Lung (tissue), 11 donors: ENCODE measurements at regions not wholly inside any gene's neighbourhood (a gene's known extent, or its start where the extent isn't known, plus 50 kb on each side); places are given as distances from the start of the nearest gene placed in this dataset.

Source experiments
- ATAC-seq: fragments of 200-7000 bp; cut with Tn5 transposase; one replicate; pipeline ENCODE4 v1.9.1; 2020; ENCODE audit warnings: moderate number of reproducible peaks; ENCODE audit not compliant: insufficient read depth, low FRiP score
- DNase-seq, 3 donors: peaks; one replicate each; pipeline ENCODE4 v3.0.0-alpha.2; 2013 to 2017
- H3K27ac ChIP-seq, 2 donors: one replicate each; pipeline ENCODE4 v1.5.1; 2013; ENCODE audit warnings: mild to moderate bottlenecking in 2 of 2, moderate library complexity in 2 of 2, control low read depth in 1 of 2, inconsistent platforms in 1 of 2, low read depth in 1 of 2, low read length in 1 of 2
- H3K27me3 ChIP-seq, 3 donors: one replicate each; pipeline ENCODE4 v1.5.1; 2013; ENCODE audit warnings: low read length in 2 of 3; ENCODE audit not compliant: control insufficient read depth in 3 of 3, insufficient read depth in 3 of 3
- H3K36me3 ChIP-seq, 4 donors: one replicate each; pipeline ENCODE4 v1.5.1; 2013; ENCODE audit warnings: low read length in 4 of 4, mild to moderate bottlenecking in 1 of 4, moderate library complexity in 1 of 4; ENCODE audit not compliant: control insufficient read depth in 4 of 4, insufficient read depth in 4 of 4
- H3K4me1 ChIP-seq, 5 donors: one replicate each; pipeline ENCODE4 v1.5.1; 2013; ENCODE audit warnings: low read length in 5 of 5, mild to moderate bottlenecking in 2 of 5, moderate library complexity in 1 of 5; ENCODE audit not compliant: control insufficient read depth in 5 of 5, insufficient read depth in 5 of 5
- H3K4me3 ChIP-seq: one replicate; pipeline ENCODE4 v1.5.1; 2013; ENCODE audit warnings: mild to moderate bottlenecking, control low read depth, moderate library complexity
- H3K9ac ChIP-seq, 2 donors: one replicate each; pipeline ENCODE4 v1.5.1; 2013; ENCODE audit warnings: low read length in 2 of 2, control low read depth in 1 of 2; ENCODE audit not compliant: insufficient read depth in 1 of 2
- H3K9me3 ChIP-seq, 4 donors: one replicate each; pipeline ENCODE4 v1.5.1; 2013; ENCODE audit warnings: low read length in 3 of 4, mild to moderate bottlenecking in 1 of 4, moderate library complexity in 1 of 4; ENCODE audit not compliant: control insufficient read depth in 4 of 4, insufficient read depth in 3 of 4
- WGBS, 2 donors: extraction: QIAGEN DNeasy Blood & Tissue Kit; methylation state at CpG; one replicate each; pipeline ENCODE4 v1.1.7; 2013; 5-methylcytosine and 5-hydroxymethylcytosine counted together
- TF ChIP-seq, protein P1 (sequence below): IDR thresholded peaks from 2 replicates; pipeline ENCODE4 v1.5.1; 2012; ENCODE audit warnings: mild to moderate bottlenecking; ENCODE audit errors: control extremely low read depth, extremely low read depth
- donor health status: control.
- donor health status: control.
- donor health status: Bipolar disorder and iron deficiency.
- donor health status: healthy.
- donor health status: DM: yes; HTN: yes; CAD: no.

DNA sequence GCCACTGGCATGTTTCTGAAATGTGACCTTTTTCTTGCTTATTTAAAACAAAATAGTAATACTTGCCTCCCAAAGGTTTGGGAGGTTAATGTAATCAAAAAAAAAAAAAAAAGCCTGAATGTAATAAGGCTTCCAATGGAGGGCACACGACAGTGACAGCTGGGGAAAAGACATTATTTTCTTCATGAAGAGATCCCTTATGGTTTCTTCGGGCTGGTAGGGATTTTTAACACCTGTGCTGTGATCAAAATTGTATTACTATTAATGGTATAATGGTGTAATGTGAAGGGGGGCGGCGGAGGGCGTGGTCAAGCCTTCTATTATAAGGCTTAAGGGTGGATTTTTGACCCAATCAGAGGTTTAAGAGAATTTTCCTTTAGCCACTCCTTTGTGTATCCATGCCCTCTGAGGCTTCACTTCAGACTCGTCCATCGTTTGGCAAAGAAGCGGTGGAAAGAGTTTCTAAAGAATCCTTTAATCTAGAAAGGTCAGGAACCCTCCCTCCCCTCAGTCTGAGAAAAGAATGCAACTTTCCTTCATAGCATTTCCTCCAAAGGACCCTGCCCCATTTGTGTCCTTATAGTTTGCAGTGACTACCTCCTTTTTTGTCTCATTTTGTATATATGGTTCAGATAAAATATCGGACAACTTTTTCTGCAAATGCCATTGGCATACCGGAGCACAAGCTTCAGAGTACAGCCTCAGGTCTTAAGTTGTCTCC is 89.5 kb upstream of the CHD2 start:
- no peaks in the 10 kb centered on the region for H3K36me3 ChIP-seq
- H3K27me3 ChIP-seq, result no peaks in the 10 kb centered on the region
- peak overlapping the region in 1 of 2 donors; percentile 92 for H3K9ac ChIP-seq
- no peak for ATAC-seq
- DNase-seq, result peak; percentile 74 to 93 (median 89)
- WGBS, 2 donors, result 15 to 17% methylated on average over 10 of the region's 10 CpGs
- peak overlapping the region; percentile 78 to 98 for H3K27ac ChIP-seq
- no peak overlapping the region for H3K4me3 ChIP-seq
- H3K9me3 ChIP-seq, result no peaks in the 10 kb centered on the region
- H3K4me1 ChIP-seq, result peaks cover 2 to 29% (median 5%) of the 10 kb centered on the region in 5 donors
- TF ChIP-seq, protein P1, sequence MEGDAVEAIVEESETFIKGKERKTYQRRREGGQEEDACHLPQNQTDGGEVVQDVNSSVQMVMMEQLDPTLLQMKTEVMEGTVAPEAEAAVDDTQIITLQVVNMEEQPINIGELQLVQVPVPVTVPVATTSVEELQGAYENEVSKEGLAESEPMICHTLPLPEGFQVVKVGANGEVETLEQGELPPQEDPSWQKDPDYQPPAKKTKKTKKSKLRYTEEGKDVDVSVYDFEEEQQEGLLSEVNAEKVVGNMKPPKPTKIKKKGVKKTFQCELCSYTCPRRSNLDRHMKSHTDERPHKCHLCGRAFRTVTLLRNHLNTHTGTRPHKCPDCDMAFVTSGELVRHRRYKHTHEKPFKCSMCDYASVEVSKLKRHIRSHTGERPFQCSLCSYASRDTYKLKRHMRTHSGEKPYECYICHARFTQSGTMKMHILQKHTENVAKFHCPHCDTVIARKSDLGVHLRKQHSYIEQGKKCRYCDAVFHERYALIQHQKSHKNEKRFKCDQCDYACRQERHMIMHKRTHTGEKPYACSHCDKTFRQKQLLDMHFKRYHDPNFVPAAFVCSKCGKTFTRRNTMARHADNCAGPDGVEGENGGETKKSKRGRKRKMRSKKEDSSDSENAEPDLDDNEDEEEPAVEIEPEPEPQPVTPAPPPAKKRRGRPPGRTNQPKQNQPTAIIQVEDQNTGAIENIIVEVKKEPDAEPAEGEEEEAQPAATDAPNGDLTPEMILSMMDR, result no peak

DNA sequence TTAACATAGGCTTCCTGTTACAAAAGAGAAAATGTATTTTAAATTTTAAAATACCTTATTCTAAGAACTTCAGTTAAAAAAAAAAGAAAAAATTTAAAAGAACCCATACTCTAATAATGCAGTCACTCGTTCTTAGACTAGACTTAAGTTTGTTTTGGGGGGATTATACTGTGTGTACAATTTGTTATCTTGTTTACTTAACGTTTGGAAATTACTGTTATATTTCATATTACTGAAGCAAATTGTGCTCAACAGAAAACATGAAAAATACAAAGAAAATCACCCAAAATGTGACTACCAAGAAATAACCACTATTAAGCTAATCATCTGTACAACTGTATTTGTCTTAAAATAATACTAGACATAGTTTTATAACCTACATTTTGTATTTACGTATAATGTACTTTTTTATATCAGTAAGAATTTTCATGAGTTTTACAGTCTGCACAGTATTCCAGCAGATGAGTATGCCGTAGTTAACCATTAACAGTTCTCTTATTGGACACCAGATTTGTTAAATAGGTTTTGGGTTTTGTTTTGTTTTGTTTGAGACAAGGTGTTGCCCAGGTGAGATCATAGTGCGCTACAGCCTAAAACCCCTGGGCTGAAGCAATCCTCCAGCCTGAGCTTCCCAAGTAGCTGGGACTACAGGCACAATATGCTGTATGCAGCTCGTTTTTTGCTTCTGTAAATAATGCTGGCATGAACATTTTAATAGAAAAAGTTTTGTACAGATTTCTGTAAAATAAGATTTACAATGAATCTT is 88.8 kb upstream of the CHD2 start:
- peak overlapping the region in 1 of 2 donors; percentile 92 for H3K9ac ChIP-seq
- no peak for ATAC-seq
- 49 to 58% methylated on average over 6 of the region's 6 CpGs for WGBS, 2 donors

DNA sequence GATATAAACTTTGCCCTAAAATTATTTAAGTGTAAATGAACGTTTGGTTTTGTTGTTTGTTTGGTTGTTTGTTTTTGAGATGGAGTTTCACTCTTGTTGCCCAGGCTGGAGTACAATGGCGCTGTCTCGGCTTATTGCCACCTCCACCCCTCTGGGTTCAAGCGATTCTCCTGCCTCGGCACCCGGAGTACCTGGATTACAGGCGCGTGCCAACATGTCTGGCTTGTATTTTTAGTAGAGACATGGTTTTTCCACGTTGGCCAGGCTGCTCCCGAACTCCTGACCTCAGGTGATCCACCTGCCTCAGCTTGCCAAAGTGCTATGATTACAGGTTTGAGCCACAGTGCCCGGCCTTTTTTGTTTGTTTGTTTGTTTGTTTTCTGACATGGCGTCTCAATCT is 87.9 kb upstream of the CHD2 start:
- Histone ChIP-seq H3K27me3 (no peaks in the 10 kb centered on the region), H3K4me3 (no peak overlapping the region), H3K9ac (no peak overlapping the region), H3K4me1 (peaks cover 0 to 29% (median 5%) of the 10 kb centered on the region in 5 donors), H3K27ac (peak overlapping the region in 1 of 2 donors; percentile 75), H3K9me3 (no peaks in the 10 kb centered on the region), H3K36me3 (no peaks in the 10 kb centered on the region)
- ATAC-seq, result no peak
- DNase-seq, result no peak
- TF ChIP-seq, protein P1, result no peak
- 75 to 85% methylated on average over 12 of the region's 12 CpGs for WGBS, 2 donors

More for the DNA sequence above, 88.8 kb upstream of the CHD2 start:
- Histone ChIP-seq H3K27me3 (no peaks in the 10 kb centered on the region), H3K36me3 (no peaks in the 10 kb centered on the region), H3K4me3 (no peak overlapping the region), H3K4me1 (peaks cover 2 to 29% (median 5%) of the 10 kb centered on the region in 5 donors), H3K27ac (peak overlapping the region in 1 of 2 donors; percentile 98), H3K9me3 (no peaks in the 10 kb centered on the region)
- peak; percentile 25 to 74 (median 64) for DNase-seq
- TF ChIP-seq, protein P1, result no peak
